ENCODE measurements at regions not wholly inside any gene's neighbourhood (a gene's known extent, or its start where the extent isn't known, plus 50 kb on each side); places are given as distances from the start of the nearest gene placed in this dataset.

- TF ChIP-seq CTCF (IDR thresholded peaks at IDR 0.05): no peak
- no peak for TF ChIP-seq POLR2A (IDR thresholded peaks at IDR 0.05)
Observed at GRCh38 chr9:118928722-118929121, 440.5 kb downstream of the BRINP1 start.
